Activated effector memory CD4-positive, alpha-beta T cell treated with anti-CD3 and anti-CD28 coated beads, Interleukin-2, amount 50 U/mL, for 16 hours (primary cell): ENCODE measurements at regions not wholly inside any gene's neighbourhood (a gene's known extent, or its start where the extent isn't known, plus 50 kb on each side); places are given as distances from the start of the nearest gene placed in this dataset.
"Not testable (repeated sequence)": the region's sequence is repeated elsewhere in the genome, so short reads cannot be mapped to it uniquely, and the experiment has no call there.

Source experiments
- DNase-seq: peaks from one replicate; pipeline ENCODE4 v3.0.0-alpha.2; 2020

DNA sequence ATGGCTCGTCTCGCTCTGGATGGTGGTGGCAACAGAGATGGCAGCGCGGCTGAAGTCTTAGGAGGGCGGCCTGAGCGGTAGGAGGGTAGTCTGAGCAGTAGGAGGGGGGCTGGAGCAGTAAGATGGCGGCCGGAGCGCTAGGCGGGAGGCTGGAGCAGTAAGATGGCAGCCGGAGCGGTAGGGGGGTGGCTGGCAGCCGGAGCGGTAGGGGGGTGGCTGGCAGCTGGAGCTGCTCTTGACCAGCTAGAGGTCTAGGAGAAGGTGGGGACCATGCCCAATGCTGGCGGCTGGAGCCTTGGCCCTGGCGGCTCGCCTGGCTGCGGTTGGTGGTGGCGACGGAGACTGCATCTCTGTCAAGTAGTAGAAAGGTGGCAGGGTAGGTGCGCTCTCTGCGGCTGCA, 1262.7 kb downstream of the SPATA31A7 start:
- DNase-seq: peak; percentile 21

DNA sequence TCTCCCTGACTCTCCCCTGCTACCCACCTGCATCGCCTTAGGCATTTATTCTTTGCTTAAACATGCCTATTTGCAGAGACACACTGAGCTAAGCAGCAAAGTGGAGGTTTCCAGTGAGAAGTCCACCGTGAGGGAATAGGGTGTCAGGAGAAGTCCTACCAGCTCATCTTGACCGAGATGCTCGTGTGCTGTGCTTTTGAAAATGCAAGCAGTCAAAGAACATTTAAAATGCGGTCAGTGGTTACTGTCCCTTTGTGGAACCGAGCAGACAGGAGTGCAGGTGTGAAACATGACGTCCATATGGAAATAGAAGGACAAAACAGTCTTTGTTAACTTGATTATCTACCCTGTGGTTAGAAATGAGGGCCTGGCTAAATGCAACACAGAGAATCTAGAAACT, 1274.3 kb downstream of the SPATA31A7 start:
- not testable (repeated sequence) for DNase-seq

DNA sequence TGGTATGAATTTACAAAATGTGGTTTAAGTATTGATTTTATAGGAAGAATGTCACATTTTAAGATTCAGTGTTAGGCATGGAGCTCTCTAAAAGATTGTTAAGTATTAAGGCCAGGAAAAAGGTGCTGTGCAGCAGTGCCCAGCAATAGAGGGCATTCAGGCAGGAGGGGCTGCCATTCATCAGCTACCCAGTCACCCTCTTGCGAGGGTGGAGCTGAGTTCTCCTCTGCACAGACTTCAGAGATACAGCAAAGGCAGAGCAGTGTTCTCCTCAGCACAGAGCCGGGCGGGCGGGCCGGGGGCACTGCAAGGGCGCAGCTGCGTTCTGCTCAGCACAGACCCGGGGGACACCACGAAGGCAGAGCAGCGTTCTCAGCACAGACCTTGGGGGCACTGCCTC, 1275.1 kb downstream of the SPATA31A7 start:
- DNase-seq: not testable (repeated sequence)
